Lower leg skin (tissue), 4 donors: ENCODE measurements at regions not wholly inside any gene's neighbourhood (a gene's known extent, or its start where the extent isn't known, plus 50 kb on each side); places are given as distances from the start of the nearest gene placed in this dataset.

Experiments used
- DNase-seq, 2 donors: peaks; one replicate each; pipeline ENCODE4 v3.0.0-alpha.2; 2019; ENCODE audit warnings: low spot score in 2 of 2
- H3K4me3 ChIP-seq: fragments of 200-600 bp; sonication (generic); 2 replicates; pipeline ENCODE4 v1.5.1; 2017; ENCODE audit warnings: mild to moderate bottlenecking, low read depth; ENCODE audit not compliant: poor library complexity, severe bottlenecking
- POLR2A ChIP-seq, 2 donors: fragments of 450-650 bp; IDR thresholded peaks; one replicate each; pipeline ENCODE4 v1.6.1; 2016 to 2017; ENCODE audit warnings: antibody characterized with exemption in 2 of 2, mild to moderate bottlenecking in 1 of 2, moderate library complexity in 1 of 2
- WGBS, 2 donors: methylation state at CpG; one replicate each; pipeline ENCODE4 v1.1.5; 2018; 5-methylcytosine and 5-hydroxymethylcytosine counted together
- intact Hi-C: fragments of 100-400 bp; cut with DNase I; formaldehyde crosslinking; loops from one replicate; pipeline ENCODE4 v1.15.0; 2023; ENCODE audit warnings: low total_unique reads
- TF ChIP-seq, protein P1 (sequence below), 3 donors: fragments of 450-650 bp; IDR thresholded peaks; one replicate each; pipeline ENCODE4 v1.5.1; 2016; ENCODE audit warnings: antibody characterized with exemption in 3 of 3, mild to moderate bottlenecking in 3 of 3, moderate library complexity in 2 of 3

DNA sequence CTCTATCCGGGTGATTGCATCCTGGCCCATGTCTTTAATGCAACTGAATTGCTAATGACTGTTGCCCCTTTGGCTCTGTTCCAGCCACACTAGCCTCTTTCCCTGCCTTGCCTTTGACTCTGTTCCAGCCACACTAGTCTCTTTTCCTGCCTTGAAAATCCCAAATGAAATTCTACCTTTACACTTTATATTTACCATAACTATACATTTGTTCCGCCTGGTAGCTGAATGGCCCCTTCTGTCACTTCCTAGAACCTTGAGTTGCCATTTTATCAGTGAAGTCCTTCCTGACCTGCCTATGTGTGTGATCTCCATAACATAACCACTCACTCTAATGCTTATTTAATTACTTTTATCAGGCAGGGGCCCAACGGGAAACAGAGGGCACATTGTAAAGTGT lies 1120.4 kb upstream of the WWC1 start:
- DNase-seq: no peak
- WGBS, 2 donors: 79 to 85% methylated on average over 3 of the region's 3 CpGs
- TF ChIP-seq, protein P1, sequence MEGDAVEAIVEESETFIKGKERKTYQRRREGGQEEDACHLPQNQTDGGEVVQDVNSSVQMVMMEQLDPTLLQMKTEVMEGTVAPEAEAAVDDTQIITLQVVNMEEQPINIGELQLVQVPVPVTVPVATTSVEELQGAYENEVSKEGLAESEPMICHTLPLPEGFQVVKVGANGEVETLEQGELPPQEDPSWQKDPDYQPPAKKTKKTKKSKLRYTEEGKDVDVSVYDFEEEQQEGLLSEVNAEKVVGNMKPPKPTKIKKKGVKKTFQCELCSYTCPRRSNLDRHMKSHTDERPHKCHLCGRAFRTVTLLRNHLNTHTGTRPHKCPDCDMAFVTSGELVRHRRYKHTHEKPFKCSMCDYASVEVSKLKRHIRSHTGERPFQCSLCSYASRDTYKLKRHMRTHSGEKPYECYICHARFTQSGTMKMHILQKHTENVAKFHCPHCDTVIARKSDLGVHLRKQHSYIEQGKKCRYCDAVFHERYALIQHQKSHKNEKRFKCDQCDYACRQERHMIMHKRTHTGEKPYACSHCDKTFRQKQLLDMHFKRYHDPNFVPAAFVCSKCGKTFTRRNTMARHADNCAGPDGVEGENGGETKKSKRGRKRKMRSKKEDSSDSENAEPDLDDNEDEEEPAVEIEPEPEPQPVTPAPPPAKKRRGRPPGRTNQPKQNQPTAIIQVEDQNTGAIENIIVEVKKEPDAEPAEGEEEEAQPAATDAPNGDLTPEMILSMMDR (IDR thresholded peaks at IDR 0.05): no peak
- no peak for TF ChIP-seq POLR2A (IDR thresholded peaks at IDR 0.05)
- intact Hi-C loops: no loop called here
- no peak overlapping the region for H3K4me3 ChIP-seq

DNA sequence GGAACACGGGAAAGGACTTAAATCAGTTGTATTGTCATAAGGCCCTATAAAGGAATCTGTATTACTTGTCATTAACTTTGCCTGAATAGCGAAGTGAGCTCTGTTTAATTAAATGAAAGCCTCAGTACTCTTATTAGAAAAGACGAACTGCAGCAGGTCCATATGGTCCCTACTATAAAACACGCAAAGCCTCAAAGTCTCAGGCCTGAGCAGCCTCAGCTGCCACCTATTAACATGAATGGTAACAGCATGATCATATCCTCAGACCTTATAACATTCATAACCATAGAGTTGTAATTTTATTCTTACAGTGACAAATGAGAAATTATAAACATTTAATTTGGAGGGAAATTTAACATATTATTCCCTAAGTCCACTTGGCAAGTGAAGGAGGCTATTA lies 1113.7 kb upstream of the WWC1 start:
- 72 to 81% methylated on average over 4 of the region's 4 CpGs for WGBS, 2 donors
- no peak for DNase-seq

DNA sequence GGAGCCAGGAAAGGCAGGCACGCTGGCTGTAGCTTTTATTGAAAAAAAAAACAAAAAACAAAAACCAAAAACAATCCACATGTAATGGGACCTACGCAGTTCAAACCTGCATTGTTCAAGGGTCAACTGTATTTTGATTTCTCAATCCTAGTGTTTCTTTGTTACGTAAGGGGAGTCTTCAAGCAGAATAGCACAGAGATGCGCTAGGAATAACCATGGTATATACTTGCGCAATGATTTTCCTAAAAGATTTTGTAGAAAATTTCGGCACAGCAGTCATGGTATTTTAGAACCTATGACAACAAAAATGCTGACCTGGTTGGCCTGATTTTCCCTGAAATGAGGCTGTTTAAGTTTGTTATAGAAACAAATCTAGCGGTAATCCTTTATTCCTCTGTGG lies 1110.5 kb upstream of the WWC1 start:
- no peak overlapping the region for H3K4me3 ChIP-seq
- 89 to 91% methylated on average over 7 of the region's 7 CpGs for WGBS, 2 donors
- DNase-seq: no peak
- TF ChIP-seq POLR2A (IDR thresholded peaks at IDR 0.05): no peak
- TF ChIP-seq, protein P1 (IDR thresholded peaks at IDR 0.05): no peak
- intact Hi-C loops: no loop called here

More for the DNA sequence above, 1113.7 kb upstream of the WWC1 start:
- no peak overlapping the region for H3K4me3 ChIP-seq
- TF ChIP-seq, protein P1 (IDR thresholded peaks at IDR 0.05): no peak
- no peak for TF ChIP-seq POLR2A (IDR thresholded peaks at IDR 0.05)
- intact Hi-C loops: no loop called here

DNA sequence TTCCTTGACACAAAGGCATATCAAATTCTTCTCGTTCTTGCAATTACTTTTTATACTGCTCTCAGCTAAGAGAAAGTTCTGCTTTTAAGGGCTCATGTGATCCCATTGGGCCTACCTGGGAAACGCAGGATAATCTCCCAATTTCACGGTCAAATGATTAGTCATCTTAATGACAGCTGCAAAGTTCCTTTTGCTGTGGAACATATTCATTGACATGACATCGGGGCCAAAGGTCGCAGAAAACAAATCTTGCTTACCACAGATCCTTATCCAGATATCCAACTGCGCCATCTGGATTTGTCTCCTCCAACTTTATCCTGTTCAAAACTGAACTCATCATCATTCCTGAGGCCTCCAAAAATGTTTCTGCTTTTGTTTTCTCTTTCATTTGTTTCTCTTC lies 1085.6 kb upstream of the WWC1 start:
- 92% methylated on average over 6 of the region's 6 CpGs for WGBS, 2 donors
- intact Hi-C loops: no loop called here
- no peak overlapping the region for H3K4me3 ChIP-seq
- TF ChIP-seq, protein P1 (IDR thresholded peaks at IDR 0.05): no peak
- no peak for TF ChIP-seq POLR2A (IDR thresholded peaks at IDR 0.05)
- DNase-seq: no peak

DNA sequence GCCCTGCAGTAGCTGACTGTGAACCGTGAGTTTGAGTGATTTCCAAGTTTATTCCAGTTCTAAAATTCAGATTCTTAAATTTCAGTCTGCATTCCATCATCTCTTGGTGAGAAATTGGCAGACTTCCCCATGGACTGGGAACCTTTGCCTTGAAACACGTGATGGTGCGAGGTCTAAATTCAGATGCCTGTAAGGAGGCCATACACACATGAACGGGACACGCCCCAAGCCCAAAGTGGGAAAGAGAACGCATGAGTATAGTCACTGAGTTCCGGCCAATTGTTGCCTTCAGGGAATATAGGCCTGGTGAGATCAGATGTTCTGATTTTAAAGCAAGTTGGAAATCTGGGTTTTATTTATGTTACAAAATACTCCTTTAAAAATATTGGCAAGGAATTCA lies 1084.4 kb upstream of the WWC1 start:
- DNase-seq: no peak
- 30 to 47% methylated on average over 7 of the region's 7 CpGs for WGBS, 2 donors
- no peak overlapping the region for H3K4me3 ChIP-seq
- TF ChIP-seq, protein P1 (IDR thresholded peaks at IDR 0.05): no peak
- TF ChIP-seq POLR2A (IDR thresholded peaks at IDR 0.05): no peak
- intact Hi-C loops: no loop called here

DNA sequence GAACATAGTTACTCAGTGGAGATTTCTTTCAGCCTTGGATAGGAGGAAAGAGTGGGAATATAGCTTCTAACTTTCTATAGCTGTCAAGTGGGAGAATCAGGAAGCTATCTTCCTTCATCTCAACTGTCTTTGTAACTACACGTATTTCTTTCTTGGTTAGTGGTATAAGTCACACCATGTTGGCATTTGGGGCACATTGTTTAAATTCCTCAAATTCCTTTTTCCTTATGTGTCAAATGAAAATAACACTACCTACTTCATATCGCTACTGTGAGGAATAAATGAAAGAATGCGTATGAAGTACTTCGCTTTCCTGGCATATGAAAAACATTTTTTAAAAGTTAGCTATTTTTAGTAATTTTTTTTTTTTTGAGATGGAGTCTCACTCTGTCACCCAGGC lies 1082.5 kb upstream of the WWC1 start:
- 53 to 61% methylated on average over 4 of the region's 4 CpGs for WGBS, 2 donors
- intact Hi-C loops: no loop called here
- TF ChIP-seq, protein P1 (IDR thresholded peaks at IDR 0.05): no peak
- TF ChIP-seq POLR2A (IDR thresholded peaks at IDR 0.05): no peak
- no peak for DNase-seq
- no peak overlapping the region for H3K4me3 ChIP-seq
